Suprapubic skin (tissue), 4 donors: ENCODE measurements at regions not wholly inside any gene's neighbourhood (a gene's known extent, or its start where the extent isn't known, plus 50 kb on each side); places are given as distances from the start of the nearest gene placed in this dataset.

ENCODE experiments used
- DNase-seq, 2 donors: peaks; one replicate each; pipeline ENCODE4 v3.0.0-alpha.2; 2019; ENCODE audit warnings: low spot score in 2 of 2
- H3K27ac ChIP-seq: fragments of 200-600 bp; sonication (generic); one replicate; pipeline ENCODE4 v1.5.1; 2019
- H3K27me3 ChIP-seq: fragments of 200-600 bp; sonication (generic); one replicate; pipeline ENCODE4 v1.5.1; 2019
- H3K36me3 ChIP-seq: fragments of 200-600 bp; sonication (generic); one replicate; pipeline ENCODE4 v1.5.1; 2019
- H3K4me1 ChIP-seq: fragments of 200-600 bp; sonication (generic); one replicate; pipeline ENCODE4 v1.5.1; 2019
- H3K4me3 ChIP-seq: fragments of 200-600 bp; sonication (generic); one replicate; pipeline ENCODE4 v1.5.1; 2019; ENCODE audit warnings: mild to moderate bottlenecking
- H3K9me3 ChIP-seq: fragments of 200-600 bp; sonication (generic); one replicate; pipeline ENCODE4 v1.5.1; 2019
- CTCF ChIP-seq, 2 donors: fragments of 200-600 bp in 1 of 2; fragments of 450-650 bp in 1 of 2; sonication (generic) in 1 of 2; IDR thresholded peaks; one replicate each; pipeline ENCODE4 v1.5.1; 2016 to 2019; ENCODE audit warnings: antibody characterized with exemption in 2 of 2, mild to moderate bottlenecking in 1 of 2, moderate library complexity in 1 of 2
- EP300 ChIP-seq: sonication (generic); formaldehyde crosslinking; IDR thresholded peaks from one replicate; pipeline ENCODE4 v1.6.1; 2017; ENCODE audit warnings: antibody characterized with exemption
- POLR2A ChIP-seq, 2 donors: fragments of 450-650 bp; IDR thresholded peaks; one replicate each; pipeline ENCODE4 v1.6.1; 2017; ENCODE audit warnings: antibody characterized with exemption in 2 of 2, mild to moderate bottlenecking in 2 of 2, moderate library complexity in 2 of 2
- POLR2AphosphoS5 ChIP-seq, 3 donors: sonication (generic); formaldehyde crosslinking; IDR thresholded peaks; one replicate each; pipeline ENCODE4 v1.6.1; 2017; ENCODE audit warnings: antibody characterized with exemption in 3 of 3
- WGBS: methylation state at CpG from one replicate; pipeline ENCODE4 v1.1.5; 2018; 5-methylcytosine and 5-hydroxymethylcytosine counted together

GRCh38 chr12:87491598-87491997 lies 537.6 kb downstream of the C12orf50 start:
- H3K27ac ChIP-seq: no peak overlapping the region
- no peak for DNase-seq
- WGBS: 95% methylated on average over 3 of the region's 3 CpGs
- no peaks in the 10 kb centered on the region for H3K9me3 ChIP-seq
- H3K36me3 ChIP-seq: no peaks in the 10 kb centered on the region
- TF ChIP-seq POLR2AphosphoS5 (IDR thresholded peaks at IDR 0.05) (no peak), POLR2A (IDR thresholded peaks at IDR 0.05) (no peak), EP300 (no peak), CTCF (IDR thresholded peaks at IDR 0.05) (no peak)
- no peaks in the 10 kb centered on the region for H3K4me1 ChIP-seq
- no peak overlapping the region for H3K4me3 ChIP-seq
- H3K27me3 ChIP-seq: no peaks in the 10 kb centered on the region

- TF ChIP-seq CTCF (IDR thresholded peaks at IDR 0.05): no peak
- TF ChIP-seq POLR2A (IDR thresholded peaks at IDR 0.05): no peak
- no peak for TF ChIP-seq POLR2AphosphoS5 (IDR thresholded peaks at IDR 0.05)
- no peak for TF ChIP-seq EP300
- H3K36me3 ChIP-seq: no peaks in the 10 kb centered on the region
Observed at GRCh38 chr12:87491089-87491488, 538.1 kb downstream of the C12orf50 start.

DNA sequence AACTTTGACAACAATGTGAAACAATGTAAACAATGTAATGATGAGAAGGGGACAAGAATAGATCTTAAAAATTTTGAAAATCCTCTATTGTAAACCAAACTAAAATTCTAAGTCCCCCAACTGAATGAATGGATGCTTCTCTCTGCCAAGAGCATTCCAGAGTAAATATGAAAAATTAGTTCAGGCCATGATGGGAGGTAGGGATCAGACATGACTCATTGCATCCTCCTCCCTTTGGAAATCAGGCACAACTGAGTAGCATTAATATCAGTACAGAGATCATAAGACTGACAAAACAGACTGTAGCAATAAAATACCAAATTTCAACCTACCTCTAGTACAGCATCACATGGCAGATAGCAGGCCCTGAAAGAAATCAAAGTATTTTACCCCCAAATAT lies 559.9 kb downstream of the C12orf50 start:
- Histone ChIP-seq H3K36me3 (no peaks in the 10 kb centered on the region), H3K4me1 (no peaks in the 10 kb centered on the region), H3K4me3 (no peak overlapping the region), H3K9me3 (no peaks in the 10 kb centered on the region), H3K27ac (no peak overlapping the region), H3K27me3 (no peaks in the 10 kb centered on the region)
- no peak for TF ChIP-seq POLR2A (IDR thresholded peaks at IDR 0.05)
- no peak for TF ChIP-seq CTCF (IDR thresholded peaks at IDR 0.05)
- TF ChIP-seq EP300: no peak
- no peak for TF ChIP-seq POLR2AphosphoS5 (IDR thresholded peaks at IDR 0.05)
- DNase-seq: no peak

More at GRCh38 chr12:87491089-87491488, 538.1 kb downstream of the C12orf50 start:
- no peak for DNase-seq
- Histone ChIP-seq H3K27ac (no peak overlapping the region), H3K9me3 (no peaks in the 10 kb centered on the region), H3K4me3 (no peak overlapping the region), H3K27me3 (no peaks in the 10 kb centered on the region), H3K4me1 (no peaks in the 10 kb centered on the region)
- WGBS: 59% methylated on average over 1 of the region's 1 CpG

- Histone ChIP-seq H3K9me3 (no peaks in the 10 kb centered on the region), H3K36me3 (no peaks in the 10 kb centered on the region), H3K4me3 (no peak overlapping the region)
Observed at GRCh38 chr12:87467936-87468335, 561.3 kb downstream of the C12orf50 start.

GRCh38 chr12:87464565-87464964 lies 564.6 kb downstream of the C12orf50 start:
- Histone ChIP-seq H3K4me1 (no peaks in the 10 kb centered on the region), H3K27ac (no peak overlapping the region), H3K36me3 (no peaks in the 10 kb centered on the region), H3K27me3 (no peaks in the 10 kb centered on the region), H3K9me3 (no peaks in the 10 kb centered on the region), H3K4me3 (no peak overlapping the region)
- no peak for DNase-seq
- TF ChIP-seq EP300: no peak
- no peak for TF ChIP-seq CTCF (IDR thresholded peaks at IDR 0.05)
- no peak for TF ChIP-seq POLR2A (IDR thresholded peaks at IDR 0.05)
- TF ChIP-seq POLR2AphosphoS5 (IDR thresholded peaks at IDR 0.05): no peak
- WGBS: 74% methylated on average over 1 of the region's 1 CpG

More at GRCh38 chr12:87467936-87468335, 561.3 kb downstream of the C12orf50 start:
- no peaks in the 10 kb centered on the region for H3K27me3 ChIP-seq
- DNase-seq: no peak
- no peak for TF ChIP-seq CTCF (IDR thresholded peaks at IDR 0.05)
- no peak for TF ChIP-seq EP300
- TF ChIP-seq POLR2A (IDR thresholded peaks at IDR 0.05): no peak
- TF ChIP-seq POLR2AphosphoS5 (IDR thresholded peaks at IDR 0.05): no peak
- no peaks in the 10 kb centered on the region for H3K4me1 ChIP-seq
- no peak overlapping the region for H3K27ac ChIP-seq
